ENCODE measurements at regions not wholly inside any gene's neighbourhood (a gene's known extent, or its start where the extent isn't known, plus 50 kb on each side); places are given as distances from the start of the nearest gene placed in this dataset.

- TF ChIP-seq EZH2 (IDR thresholded peaks at IDR 0.05; ENCODE audit: low read depth, unreplicated experiment) (no peak), REST (IDR thresholded peaks at IDR 0.05; ENCODE audit: unreplicated experiment) (no peak), EZH2phosphoT487 (IDR thresholded peaks at IDR 0.05; ENCODE audit: unreplicated experiment) (no peak), NANOG (IDR thresholded peaks at IDR 0.05; ENCODE audit: borderline replicate concordance) (no peak), CTCF (conservative IDR thresholded peaks at IDR 0.05; ENCODE audit: low read depth in 2 of 2) (no peak), POLR2AphosphoS5 (IDR thresholded peaks at IDR 0.05; ENCODE audit: low read depth) (no peak), ETS1 (IDR thresholded peaks at IDR 0.05) (no peak), ZNF114 (CRISPR knock-in tag; IDR thresholded peaks at IDR 0.05) (no peak), CREB1 (CRISPR knock-in tag; IDR thresholded peaks at IDR 0.05; ENCODE audit: low read depth) (no peak)
Observed at GRCh38 chr7:65302883-65303282, 70.8 kb upstream of the ZNF92 start.

All from GM23338 (cell line).